Testis (tissue), 2 donors: ENCODE measurements at regions not wholly inside any gene's neighbourhood (a gene's known extent, or its start where the extent isn't known, plus 50 kb on each side); places are given as distances from the start of the nearest gene placed in this dataset.

Source experiments
- CTCF ChIP-seq, 3 experiments: fragments of 450-650 bp in 2 of 3; fragments of 200-600 bp in 1 of 3; sonication (generic) in 1 of 3; IDR thresholded peaks; one replicate each; pipeline ENCODE4 v1.5.1; 2016 to 2019; ENCODE audit warnings: antibody characterized with exemption in 3 of 3, mild to moderate bottlenecking in 2 of 3, moderate library complexity in 1 of 3
- POLR2A ChIP-seq: fragments of 450-650 bp; IDR thresholded peaks from one replicate; pipeline ENCODE4 v1.6.1; 2017; ENCODE audit warnings: antibody characterized with exemption, mild to moderate bottlenecking, moderate library complexity

GRCh38 chr11:38460429-38460828 lies 1862.4 kb upstream of the RAG2 start:
- TF ChIP-seq CTCF (IDR thresholded peaks at IDR 0.05) (no peak), POLR2A (no peak)
